Testis (tissue), 2 donors: ENCODE measurements at regions not wholly inside any gene's neighbourhood (a gene's known extent, or its start where the extent isn't known, plus 50 kb on each side); places are given as distances from the start of the nearest gene placed in this dataset.

Experiments used
- POLR2A ChIP-seq: fragments of 450-650 bp; IDR thresholded peaks from one replicate; pipeline ENCODE4 v1.6.1; 2017; ENCODE audit warnings: antibody characterized with exemption, mild to moderate bottlenecking, moderate library complexity
- TF ChIP-seq, protein P1 (sequence below), 3 experiments: fragments of 450-650 bp in 2 of 3; fragments of 200-600 bp in 1 of 3; sonication (generic) in 1 of 3; IDR thresholded peaks; one replicate each; pipeline ENCODE4 v1.5.1; 2016 to 2019; ENCODE audit warnings: antibody characterized with exemption in 3 of 3, mild to moderate bottlenecking in 2 of 3, moderate library complexity in 1 of 3

DNA sequence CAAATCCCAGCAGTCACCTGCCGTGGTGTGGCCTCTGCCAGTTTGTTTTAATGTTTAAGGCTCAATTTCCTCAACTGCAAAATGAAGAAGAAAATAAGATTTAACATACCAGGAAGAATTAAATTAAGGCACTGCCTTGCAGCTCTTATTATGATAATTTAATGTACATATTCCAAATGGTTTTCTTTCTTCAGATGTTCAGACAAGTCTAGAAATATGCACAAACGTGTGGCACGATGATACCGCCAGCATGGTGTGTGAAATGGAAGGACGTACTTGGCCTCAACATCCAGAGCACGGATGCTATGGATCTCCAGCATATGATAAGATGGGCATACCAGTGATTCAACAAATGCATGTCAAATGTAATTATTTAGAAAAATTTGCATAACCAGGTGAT, 959.4 kb upstream of the TMEM132C start:
- TF ChIP-seq, protein P1, sequence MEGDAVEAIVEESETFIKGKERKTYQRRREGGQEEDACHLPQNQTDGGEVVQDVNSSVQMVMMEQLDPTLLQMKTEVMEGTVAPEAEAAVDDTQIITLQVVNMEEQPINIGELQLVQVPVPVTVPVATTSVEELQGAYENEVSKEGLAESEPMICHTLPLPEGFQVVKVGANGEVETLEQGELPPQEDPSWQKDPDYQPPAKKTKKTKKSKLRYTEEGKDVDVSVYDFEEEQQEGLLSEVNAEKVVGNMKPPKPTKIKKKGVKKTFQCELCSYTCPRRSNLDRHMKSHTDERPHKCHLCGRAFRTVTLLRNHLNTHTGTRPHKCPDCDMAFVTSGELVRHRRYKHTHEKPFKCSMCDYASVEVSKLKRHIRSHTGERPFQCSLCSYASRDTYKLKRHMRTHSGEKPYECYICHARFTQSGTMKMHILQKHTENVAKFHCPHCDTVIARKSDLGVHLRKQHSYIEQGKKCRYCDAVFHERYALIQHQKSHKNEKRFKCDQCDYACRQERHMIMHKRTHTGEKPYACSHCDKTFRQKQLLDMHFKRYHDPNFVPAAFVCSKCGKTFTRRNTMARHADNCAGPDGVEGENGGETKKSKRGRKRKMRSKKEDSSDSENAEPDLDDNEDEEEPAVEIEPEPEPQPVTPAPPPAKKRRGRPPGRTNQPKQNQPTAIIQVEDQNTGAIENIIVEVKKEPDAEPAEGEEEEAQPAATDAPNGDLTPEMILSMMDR (IDR thresholded peaks at IDR 0.05) = no peak
- no peak for TF ChIP-seq POLR2A
